HG03060 (cell line): ENCODE measurements at regions not wholly inside any gene's neighbourhood (a gene's known extent, or its start where the extent isn't known, plus 50 kb on each side); places are given as distances from the start of the nearest gene placed in this dataset.
A peak's percentile ranks its signal among the peaks of the same experiment; 100 is the strongest.

Source experiments
- ATAC-seq: cut with Tn5 transposase; IDR thresholded peaks from one replicate; pipeline ENCODE4 v1.9.1; 2021; ENCODE audit warnings: low read depth, moderate number of reproducible peaks; ENCODE audit not compliant: unreplicated experiment

DNA sequence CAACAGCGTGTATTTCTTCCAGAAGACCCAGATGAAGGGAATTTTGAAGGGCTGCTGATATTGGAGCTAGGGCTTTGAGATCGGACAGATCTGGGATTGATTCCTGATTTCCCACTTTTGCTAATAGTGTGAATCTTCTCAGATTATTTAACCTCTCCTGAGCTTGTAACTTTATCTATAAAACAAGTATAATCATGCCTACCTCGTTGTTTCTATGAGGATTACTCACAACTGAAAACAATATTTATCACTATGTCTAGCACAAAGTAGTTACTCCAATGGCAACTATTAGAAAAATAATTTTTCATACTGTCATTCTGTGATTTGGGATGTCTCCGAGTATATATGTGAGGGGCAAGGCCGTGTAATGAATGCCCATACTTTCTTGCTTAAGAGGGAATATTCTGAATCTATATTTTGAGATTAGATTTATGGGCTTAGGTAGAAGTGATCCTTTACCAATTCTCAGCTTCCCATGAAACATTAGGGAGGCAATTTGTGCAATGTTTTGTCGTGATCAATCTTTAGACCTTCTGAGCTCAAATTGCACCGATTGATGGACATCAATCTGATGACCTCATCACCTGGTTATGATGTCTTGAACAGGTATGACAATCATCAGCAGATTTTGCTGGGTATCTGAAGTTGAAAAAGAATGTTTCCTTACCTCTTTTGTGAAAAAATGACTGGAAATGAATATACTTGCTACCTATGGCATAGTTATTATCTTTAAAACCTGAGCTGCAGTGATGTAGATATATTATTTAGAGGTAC lies 339.9 kb downstream of the KCNS3 start:
- ATAC-seq, result no peak

GRCh38 chr2:18214936-18215335 lies 336.5 kb downstream of the KCNS3 start:
- ATAC-seq, result no peak

DNA sequence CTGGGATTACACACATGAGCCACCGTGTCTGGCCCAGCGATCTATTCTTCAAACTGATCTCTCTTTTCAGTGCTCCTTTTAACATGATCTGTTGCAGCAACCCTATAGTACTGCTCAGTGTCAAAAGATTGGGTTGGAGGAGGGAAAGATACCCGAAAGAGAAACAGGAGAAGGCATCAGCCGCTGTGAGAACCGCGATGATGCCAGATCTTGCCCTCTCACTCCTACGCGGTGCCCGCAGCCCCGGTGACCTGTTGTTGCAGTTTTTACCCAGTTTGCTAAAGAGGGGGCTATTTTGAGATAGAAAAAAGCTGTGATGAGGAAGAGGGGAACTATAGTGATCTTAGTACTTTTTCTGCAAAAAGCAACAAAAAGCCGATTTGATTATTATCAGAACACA lies 335.5 kb downstream of the KCNS3 start:
- ATAC-seq, result no peak

DNA sequence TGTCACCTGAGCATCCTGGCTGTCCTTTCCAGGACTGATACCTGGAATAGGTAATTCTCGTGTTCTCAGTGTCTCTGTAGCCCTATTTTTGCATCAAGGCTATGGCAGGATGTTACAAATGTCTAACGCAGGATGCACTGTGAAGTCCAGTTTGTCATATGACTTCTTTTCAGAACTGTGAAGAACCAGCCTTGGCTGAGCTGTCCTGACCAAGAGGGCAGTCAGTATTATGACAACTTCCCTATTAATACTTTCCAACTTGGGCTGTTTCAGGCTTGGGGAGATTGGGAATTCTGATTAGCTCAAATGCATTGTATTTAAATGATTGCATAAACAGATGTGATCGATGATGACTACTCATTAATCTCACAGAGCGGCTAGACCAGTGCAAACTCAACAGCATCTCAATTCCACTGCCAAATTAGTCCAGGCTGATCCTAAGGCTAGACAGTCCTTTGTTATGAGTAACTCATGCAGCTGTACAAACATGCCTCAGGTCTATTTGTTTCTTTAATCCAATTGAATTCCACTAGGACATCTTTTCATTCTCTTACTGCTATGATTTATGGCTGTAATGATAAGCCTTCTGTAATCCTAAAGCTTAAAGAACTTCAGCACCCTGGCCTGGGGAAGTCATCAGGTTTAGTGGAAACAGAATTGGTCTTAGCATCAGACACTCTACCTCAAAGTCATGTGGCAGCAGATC lies 331.6 kb downstream of the KCNS3 start:
- ATAC-seq, result no peak

- ATAC-seq, result no peak
Observed at GRCh38 chr2:18208956-18209355, 330.5 kb downstream of the KCNS3 start.

GRCh38 chr2:18200771-18201170 lies 322.3 kb downstream of the KCNS3 start:
- ATAC-seq, result no peak

DNA sequence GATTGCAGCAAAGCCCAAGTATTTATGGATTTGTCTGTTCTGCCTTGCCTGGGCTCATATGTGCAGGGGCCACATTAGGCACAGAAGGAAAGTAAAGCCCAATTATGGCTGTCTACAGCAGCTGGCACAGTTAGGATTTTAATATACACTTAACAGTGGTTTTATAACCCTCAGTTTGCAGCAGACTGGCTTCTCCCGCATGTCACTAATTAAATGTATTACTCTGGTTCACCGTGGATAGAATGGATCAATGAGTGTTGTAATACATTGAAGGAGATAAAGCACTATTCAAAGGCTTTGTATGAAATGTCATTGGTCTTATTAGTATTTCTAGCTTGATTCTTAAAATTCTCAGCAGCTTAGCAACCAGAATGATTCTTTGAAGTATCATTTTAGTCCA lies 320.2 kb downstream of the KCNS3 start:
- no peak for ATAC-seq

DNA sequence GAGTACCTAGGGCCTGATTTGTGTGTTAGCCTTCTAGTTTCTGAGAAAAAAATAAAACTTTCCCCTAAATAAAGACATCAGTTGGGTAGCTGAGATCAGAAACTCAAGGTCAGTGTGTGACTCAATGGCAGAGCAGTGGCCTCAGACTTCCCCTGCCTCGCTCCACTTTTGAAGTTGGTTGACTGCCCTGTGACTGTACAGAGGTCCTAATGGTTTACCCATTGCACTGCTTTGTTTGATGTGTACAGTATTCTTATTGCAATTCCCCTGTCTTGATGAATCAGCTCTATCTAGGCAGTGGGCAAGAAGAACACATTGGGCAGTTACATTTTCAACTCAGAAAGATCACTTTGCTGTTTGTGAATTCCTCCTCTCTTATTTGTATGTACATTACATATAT lies 315.7 kb downstream of the KCNS3 start:
- no peak for ATAC-seq

GRCh38 chr2:18186816-18187613 lies 308.5 kb downstream of the KCNS3 start:
- no peak for ATAC-seq

DNA sequence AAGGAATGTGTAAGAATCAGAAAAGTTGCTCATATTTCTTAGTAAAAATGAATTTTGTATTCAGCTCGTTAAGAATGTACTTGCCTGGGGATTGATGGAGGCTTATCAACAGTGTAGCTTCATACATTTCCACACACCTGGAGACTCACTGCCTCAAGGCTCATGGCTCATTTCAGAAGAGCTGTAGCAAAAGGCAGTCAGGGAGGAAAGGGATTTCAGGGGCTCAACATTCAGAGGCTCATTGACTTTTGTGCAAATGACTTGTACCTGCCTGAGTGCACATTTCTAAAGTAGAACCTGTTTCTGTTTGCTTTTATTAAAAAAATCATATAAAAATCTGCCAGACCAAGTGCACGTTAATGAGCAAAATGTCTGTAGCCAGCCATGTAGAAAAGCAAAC lies 304.4 kb downstream of the KCNS3 start:
- ATAC-seq, result no peak

GRCh38 chr2:18180912-18181311 lies 302.4 kb downstream of the KCNS3 start:
- no peak for ATAC-seq

- ATAC-seq, result no peak
Observed at GRCh38 chr2:18180031-18180610, 301.7 kb downstream of the KCNS3 start.

DNA sequence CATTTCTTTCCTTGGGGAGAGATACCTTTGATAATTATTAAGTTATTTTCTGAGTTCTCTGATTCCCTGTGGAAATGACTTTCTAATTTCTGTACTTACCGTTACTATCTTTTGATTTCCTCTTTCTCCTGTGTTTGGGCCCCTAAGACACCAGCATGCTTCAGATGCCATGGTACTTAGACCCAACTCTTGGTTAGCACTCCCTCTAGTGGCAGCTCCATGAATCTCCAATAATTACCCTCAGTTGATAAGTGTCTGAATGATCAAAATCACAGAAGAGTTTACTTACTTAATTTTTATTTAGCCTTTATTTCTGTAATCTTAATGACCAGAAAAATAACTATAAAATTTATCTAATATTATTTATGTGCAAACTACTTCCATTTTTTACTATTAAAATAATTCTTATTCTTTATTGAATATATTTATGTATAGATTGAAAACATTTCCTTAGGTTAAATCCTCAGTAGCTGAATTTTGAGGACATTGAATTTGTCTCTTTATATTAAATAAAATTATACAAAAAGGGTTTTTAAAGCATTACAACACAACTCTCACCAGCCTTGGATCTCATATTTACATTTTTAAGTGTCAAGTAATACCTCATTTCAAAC lies 300.4 kb downstream of the KCNS3 start:
- peak; percentile 91 for ATAC-seq

GRCh38 chr2:18176679-18177215 lies 298.3 kb downstream of the KCNS3 start:
- no peak for ATAC-seq

GRCh38 chr2:18172607-18173006 lies 294.1 kb downstream of the KCNS3 start:
- no peak for ATAC-seq

GRCh38 chr2:18171191-18172139 lies 293.0 kb downstream of the KCNS3 start:
- no peak for ATAC-seq

- ATAC-seq, result no peak
Observed at GRCh38 chr2:18170642-18171041, 292.2 kb downstream of the KCNS3 start.

DNA sequence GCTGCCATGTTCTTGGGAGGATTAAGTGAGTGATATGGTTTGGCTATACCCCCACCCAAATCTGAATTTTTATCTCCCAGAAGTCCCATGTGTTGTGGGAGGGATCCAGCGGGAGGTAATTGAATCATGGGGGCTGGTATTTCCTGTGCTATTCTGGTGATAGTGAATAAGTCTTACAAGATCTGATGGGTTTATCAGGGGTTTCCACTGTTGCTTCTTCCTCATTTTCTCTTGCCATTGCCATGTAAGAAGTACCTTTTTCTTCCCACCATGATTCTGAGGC lies 291.4 kb downstream of the KCNS3 start:
- no peak for ATAC-seq

- no peak for ATAC-seq
Observed at GRCh38 chr2:18169121-18169892, 290.8 kb downstream of the KCNS3 start.
